SK-N-SH (cell line): ENCODE measurements at regions not wholly inside any gene's neighbourhood (a gene's known extent, or its start where the extent isn't known, plus 50 kb on each side); places are given as distances from the start of the nearest gene placed in this dataset.

ENCODE experiments used
- CTCF ChIA-PET: fragments of 300-600, 350-600 bp; formaldehyde crosslinking; extraction: SDS; loops from one replicate; lab custom pipeline; 2021; lab: Yijun Ruan, JAX
- POLR2A ChIA-PET: fragments of 350-600 bp; sonication (Branson Sonifier 250); formaldehyde crosslinking; extraction: SDS; loops from one replicate; lab custom pipeline; 2020; ENCODE audit warnings: antibody characterized with exemption, inconsistent platforms; lab: Yijun Ruan, JAX
- DNase-seq: peaks from one replicate; pipeline ENCODE4 v3.0.0; 2012
- H2AFZ ChIP-seq: fragments of 200-600 bp; sonication (generic); 2 replicates; pipeline ENCODE4 v1.8.1; 2016; ENCODE audit warnings: antibody characterized with exemption, mild to moderate bottlenecking, low read depth
- H3F3A ChIP-seq: fragments of 200-600 bp; sonication (generic); replicated peaks from 2 replicates; pipeline ENCODE3; 2016; ENCODE audit warnings: antibody characterized with exemption, mild to moderate bottlenecking; ENCODE audit not compliant: insufficient read depth
- H3K27ac ChIP-seq, 2 experiments: fragments of 200-500 bp in 1 of 2; fragments of 200-600 bp in 1 of 2; sonication (Bioruptor generic) in 1 of 2; sonication (generic), shearing (Covaris generic) in 1 of 2; 2 replicates each; pipeline versions ENCODE4 v1.5.1 to v1.6.1; 2014 to 2016; ENCODE audit warnings: low read depth in 2 of 2, inconsistent platforms in 1 of 2, low read length in 1 of 2, mild to moderate bottlenecking in 1 of 2, mixed read lengths in 1 of 2
- H3K27me3 ChIP-seq: fragments of 200-600 bp; sonication (generic), shearing (Covaris generic); 2 replicates; pipeline ENCODE4 v1.6.1; 2016; ENCODE audit warnings: mixed run types; ENCODE audit not compliant: insufficient read depth
- H3K36me3 ChIP-seq, 2 experiments: fragments of 200-500 bp in 1 of 2; fragments of 200-600 bp in 1 of 2; sonication (Bioruptor generic) in 1 of 2; sonication (generic) in 1 of 2; replicated peaks in 1 of 2; 2 replicates each; pipeline versions ENCODE3 to v1.5.1; 2014 to 2016; ENCODE audit warnings: low read length in 1 of 2, mild to moderate bottlenecking in 1 of 2; ENCODE audit not compliant: insufficient read depth in 2 of 2, control insufficient read depth in 1 of 2
- H3K4me1 ChIP-seq, 2 experiments: fragments of 200-500 bp in 1 of 2; fragments of 200-600 bp in 1 of 2; sonication (Bioruptor generic) in 1 of 2; sonication (generic), shearing (Covaris generic) in 1 of 2; 2 replicates each; pipeline versions ENCODE4 v1.5.1 to v1.6.1; 2014 to 2016; ENCODE audit warnings: low read depth in 1 of 2, low read length in 1 of 2, mixed run types in 1 of 2; ENCODE audit not compliant: insufficient read depth in 2 of 2, control insufficient read depth in 1 of 2
- H3K4me2 ChIP-seq: fragments of 200-600 bp; sonication (generic), shearing (Covaris generic); 2 replicates; pipeline ENCODE4 v1.6.1; 2017; ENCODE audit warnings: mixed run types
- H3K4me3 ChIP-seq, 2 experiments: fragments of 200-500 bp in 1 of 2; fragments of 200-600 bp in 1 of 2; sonication (Bioruptor generic) in 1 of 2; sonication (generic), shearing (Covaris generic) in 1 of 2; 2 replicates each; pipeline versions ENCODE4 v1.5.1 to v1.8.1; 2014 to 2016; ENCODE audit warnings: low read depth in 2 of 2, inconsistent platforms in 1 of 2, low read length in 1 of 2, mild to moderate bottlenecking in 1 of 2, mixed read lengths in 1 of 2, moderate library complexity in 1 of 2
- H3K79me2 ChIP-seq: fragments of 200-600 bp; sonication (generic); 2 replicates; pipeline ENCODE4 v1.8.1; 2017; ENCODE audit warnings: mild to moderate bottlenecking; ENCODE audit not compliant: insufficient read depth
- H3K9ac ChIP-seq: fragments of 200-600 bp; sonication (generic); 2 replicates; pipeline ENCODE4 v1.6.1; 2017; ENCODE audit warnings: mixed run types
- H3K9me2 ChIP-seq: fragments of 200-600 bp; sonication (generic); 2 replicates; pipeline ENCODE4 v1.6.1; 2017; ENCODE audit warnings: mixed run types
- H3K9me3 ChIP-seq: fragments of 200-600 bp; sonication (generic); 2 replicates; pipeline ENCODE4 v1.6.1; 2017; ENCODE audit warnings: mixed run types, mild to moderate bottlenecking, moderate library complexity
- H4K20me1 ChIP-seq: fragments of 200-600 bp; sonication (generic); 2 replicates; pipeline ENCODE4 v1.6.1; 2017; ENCODE audit warnings: mild to moderate bottlenecking, mixed run types; ENCODE audit not compliant: insufficient read depth
- CHD2 ChIP-seq: fragments of 150-350 bp; IDR thresholded peaks from 2 replicates; pipeline ENCODE4 v1.6.1; 2018; ENCODE audit warnings: low read length; ENCODE audit not compliant: partially characterized antibody
- EZH2phosphoT487 ChIP-seq: fragments of 200-600 bp; sonication (generic); IDR thresholded peaks from 2 replicates; pipeline ENCODE4 v1.6.1; 2017; ENCODE audit warnings: low read depth, mixed run types, mild to moderate bottlenecking, antibody characterized with exemption, moderate library complexity, borderline replicate concordance
- FOSL2 ChIP-seq: IDR thresholded peaks from 2 replicates; pipeline ENCODE4 v1.4.0; 2012; ENCODE audit warnings: low read depth, mild to moderate bottlenecking, moderate library complexity, borderline replicate concordance
- FOXJ3 ChIP-seq: sonication (generic); formaldehyde crosslinking; IDR thresholded peaks from 2 replicates; pipeline ENCODE4 v1.5.1; 2020; ENCODE audit warnings: mild to moderate bottlenecking, missing genetic modification reagents
- GATA2 ChIP-seq: sonication (generic); formaldehyde crosslinking; IDR thresholded peaks from 2 replicates; pipeline ENCODE4 v1.5.0; 2020; ENCODE audit warnings: mild to moderate bottlenecking, missing genetic modification reagents
- MEF2A ChIP-seq: IDR thresholded peaks from 2 replicates; pipeline ENCODE4 v1.4.0; 2012; ENCODE audit warnings: low read depth, borderline replicate concordance
- POLR2AphosphoS5 ChIP-seq: IDR thresholded peaks from 2 replicates; pipeline ENCODE4 v1.6.1; 2012; ENCODE audit warnings: low read depth, low read length
- REST ChIP-seq: IDR thresholded peaks from 2 replicates; pipeline ENCODE4 v1.6.1; 2012; ENCODE audit warnings: mild to moderate bottlenecking, low read depth, low read length, moderate library complexity
- RFX5 ChIP-seq: IDR thresholded peaks from 2 replicates; pipeline ENCODE4 v1.6.1; 2012; ENCODE audit warnings: mild to moderate bottlenecking, improper control_type of control experiment, low read length
- SMC3 ChIP-seq: IDR thresholded peaks from 2 replicates; pipeline ENCODE4 v1.6.1; 2012; ENCODE audit warnings: low read depth, low read length, improper control_type of control experiment
- TCF12 ChIP-seq: IDR thresholded peaks from 2 replicates; pipeline ENCODE4 v1.4.0; 2012
- ZBTB33 ChIP-seq: IDR thresholded peaks from 2 replicates; pipeline ENCODE4 v1.4.0; 2012; ENCODE audit warnings: low read depth, borderline replicate concordance
- WGBS: methylation state at CpG from one replicate; pipeline ENCODE4 v1.1.6; 2017; ENCODE audit warnings: low lambda C conversion rate; 5-methylcytosine and 5-hydroxymethylcytosine counted together
- TF ChIP-seq, protein P1 (sequence below): fragments of 200-600 bp; sonication (generic); IDR thresholded peaks from 2 replicates; pipeline ENCODE4 v1.6.1; 2017; ENCODE audit warnings: antibody characterized with exemption, mild to moderate bottlenecking, moderate library complexity
- TF ChIP-seq, protein P2 (sequence below): IDR thresholded peaks from 2 replicates; pipeline ENCODE4 v1.4.0; 2012; ENCODE audit warnings: low read depth, borderline replicate concordance

DNA sequence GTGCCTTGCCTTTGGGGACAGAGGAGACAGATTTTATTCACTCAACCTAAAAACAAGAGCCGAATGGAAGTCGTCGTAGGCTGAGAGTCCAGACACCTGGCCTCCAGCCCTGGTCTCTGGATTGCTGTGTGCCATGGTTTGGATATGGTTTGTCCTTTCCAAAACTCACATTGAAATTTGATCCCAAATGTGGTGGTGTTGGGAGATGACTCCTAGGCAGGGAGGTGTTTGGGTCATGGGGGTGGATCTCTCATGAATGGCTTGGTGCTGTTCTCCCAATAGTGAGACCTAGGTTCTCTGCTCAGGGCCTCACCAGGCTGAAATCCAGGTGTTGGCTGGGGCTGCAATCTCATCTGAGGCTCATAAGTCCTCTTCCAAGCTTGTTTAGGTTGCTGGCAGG lies 75.5 kb downstream of the FOXD2 start:
- Histone ChIP-seq H3F3A (no peaks in the 10 kb centered on the region), H3K79me2 (no peaks in the 10 kb centered on the region), H3K36me3 (no peaks in the 10 kb centered on the region), H3K9ac (no peak overlapping the region), H3K4me2 (no peak overlapping the region), H3K27me3 (peaks cover 13% of the 10 kb centered on the region), H3K9me2 (no peaks in the 10 kb centered on the region), H3K4me1 (peaks cover 0 to 10% of the 10 kb centered on the region in 2 experiments; a peak in 1 of 4 replicates), H4K20me1 (no peaks in the 10 kb centered on the region), H3K27ac (no peak overlapping the region), H3K9me3 (no peaks in the 10 kb centered on the region), H2AFZ (no peak overlapping the region), H3K4me3 (no peak overlapping the region)
- no peak for DNase-seq
- TF ChIP-seq, protein P1, sequence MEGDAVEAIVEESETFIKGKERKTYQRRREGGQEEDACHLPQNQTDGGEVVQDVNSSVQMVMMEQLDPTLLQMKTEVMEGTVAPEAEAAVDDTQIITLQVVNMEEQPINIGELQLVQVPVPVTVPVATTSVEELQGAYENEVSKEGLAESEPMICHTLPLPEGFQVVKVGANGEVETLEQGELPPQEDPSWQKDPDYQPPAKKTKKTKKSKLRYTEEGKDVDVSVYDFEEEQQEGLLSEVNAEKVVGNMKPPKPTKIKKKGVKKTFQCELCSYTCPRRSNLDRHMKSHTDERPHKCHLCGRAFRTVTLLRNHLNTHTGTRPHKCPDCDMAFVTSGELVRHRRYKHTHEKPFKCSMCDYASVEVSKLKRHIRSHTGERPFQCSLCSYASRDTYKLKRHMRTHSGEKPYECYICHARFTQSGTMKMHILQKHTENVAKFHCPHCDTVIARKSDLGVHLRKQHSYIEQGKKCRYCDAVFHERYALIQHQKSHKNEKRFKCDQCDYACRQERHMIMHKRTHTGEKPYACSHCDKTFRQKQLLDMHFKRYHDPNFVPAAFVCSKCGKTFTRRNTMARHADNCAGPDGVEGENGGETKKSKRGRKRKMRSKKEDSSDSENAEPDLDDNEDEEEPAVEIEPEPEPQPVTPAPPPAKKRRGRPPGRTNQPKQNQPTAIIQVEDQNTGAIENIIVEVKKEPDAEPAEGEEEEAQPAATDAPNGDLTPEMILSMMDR, result no peak
- TF ChIP-seq, protein P2, sequence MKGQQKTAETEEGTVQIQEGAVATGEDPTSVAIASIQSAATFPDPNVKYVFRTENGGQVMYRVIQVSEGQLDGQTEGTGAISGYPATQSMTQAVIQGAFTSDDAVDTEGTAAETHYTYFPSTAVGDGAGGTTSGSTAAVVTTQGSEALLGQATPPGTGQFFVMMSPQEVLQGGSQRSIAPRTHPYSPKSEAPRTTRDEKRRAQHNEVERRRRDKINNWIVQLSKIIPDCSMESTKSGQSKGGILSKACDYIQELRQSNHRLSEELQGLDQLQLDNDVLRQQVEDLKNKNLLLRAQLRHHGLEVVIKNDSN, result no peak
- TF ChIP-seq CHD2, result no peak
- no peak for TF ChIP-seq MEF2A
- TF ChIP-seq RFX5, result no peak
- TF ChIP-seq ZBTB33, result no peak
- no peak for TF ChIP-seq GATA2 (CRISPR knock-in tag)
- TF ChIP-seq TCF12, result no peak
- no peak for TF ChIP-seq FOSL2
- no peak for TF ChIP-seq EZH2phosphoT487
- no peak for TF ChIP-seq POLR2AphosphoS5
- TF ChIP-seq SMC3, result no peak
- TF ChIP-seq FOXJ3 (CRISPR knock-in tag), result no peak
- no peak for TF ChIP-seq REST
- ChIA-PET POLR2A (no interaction called here), CTCF (interaction anchor here (2.2 kb wide), 1 partner anchor 12 kb away, joined by 8 read pairs; no protein-coding TSS in a partner anchor)
- WGBS, result 51% methylated on average over 3 of the region's 3 CpGs
